ENCODE measurements at regions not wholly inside any gene's neighbourhood (a gene's known extent, or its start where the extent isn't known, plus 50 kb on each side); places are given as distances from the start of the nearest gene placed in this dataset.

DNA sequence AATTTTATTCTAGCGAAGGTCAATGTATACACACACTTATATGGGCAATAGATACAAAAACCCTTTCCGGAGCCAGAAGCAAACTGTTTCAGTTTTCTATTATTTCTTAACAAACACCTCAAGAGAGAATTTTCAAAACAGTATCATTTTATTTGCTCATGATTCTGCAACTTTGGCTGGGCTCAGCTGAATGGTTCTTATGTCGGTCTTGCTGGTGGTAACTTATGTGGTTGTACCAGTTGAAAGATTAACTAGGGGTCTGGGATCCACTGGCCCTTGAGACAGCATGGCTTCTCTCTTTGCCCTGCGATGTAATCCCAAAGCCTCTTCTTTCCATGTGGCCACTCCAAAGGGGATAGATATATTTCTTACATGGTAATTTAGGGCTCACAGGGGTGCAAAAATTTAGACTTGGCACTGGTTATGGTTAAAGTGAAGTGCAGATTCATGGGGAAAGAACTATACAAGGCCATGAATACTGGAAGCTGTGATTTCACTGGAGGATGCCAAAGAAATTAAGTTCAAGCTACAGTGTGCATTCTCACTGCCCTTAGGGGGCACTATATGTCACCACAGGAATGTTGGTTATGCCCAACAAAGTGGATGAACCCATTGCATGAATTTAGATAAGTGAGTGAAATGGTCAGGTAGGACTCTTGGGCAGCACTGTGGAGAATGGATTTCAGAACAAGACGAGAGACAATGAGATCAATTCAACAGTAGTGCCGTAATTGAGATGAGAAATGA lies 94.3 kb upstream of the NAV3 start:
- TF ChIP-seq CTCF (IDR thresholded peaks at IDR 0.05; ENCODE audit: extremely low read depth in 1 of 2, insufficient read depth in 1 of 2, low read depth in 1 of 2, low read length in 2 of 2) (no peak), POLR2A (IDR thresholded peaks at IDR 0.05; ENCODE audit: low read depth, low read length) (no peak), JUN (IDR thresholded peaks at IDR 0.05; ENCODE audit: borderline replicate concordance, insufficient read depth, insufficient read length, low read depth) (no peak), POLR2AphosphoS5 (IDR thresholded peaks at IDR 0.05; ENCODE audit: insufficient read depth, low read depth, low read length) (no peak)

Measured in endothelial cell of umbilical vein (primary cell).